ENCODE measurements at regions not wholly inside any gene's neighbourhood (a gene's known extent, or its start where the extent isn't known, plus 50 kb on each side); places are given as distances from the start of the nearest gene placed in this dataset.

DNA sequence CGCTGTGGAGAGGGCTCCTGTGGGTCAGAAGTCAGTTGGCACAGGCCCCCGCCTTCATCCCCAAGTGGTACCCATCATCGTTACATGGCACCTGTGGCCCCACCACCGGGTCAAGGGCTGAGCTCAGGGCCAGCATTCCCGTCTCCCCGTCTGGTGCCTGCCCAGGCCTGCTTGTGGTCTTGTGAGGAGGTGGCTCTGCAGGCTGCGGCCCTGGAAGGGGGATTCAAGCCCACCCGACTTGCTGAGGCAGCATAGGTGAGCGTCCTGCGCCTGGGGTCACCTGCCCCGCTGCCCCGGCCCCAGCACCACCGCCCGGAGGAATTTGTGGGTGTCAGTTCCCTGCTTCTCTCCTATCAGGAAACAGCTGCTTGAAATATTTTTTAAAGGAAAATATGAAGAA, 53.0 kb upstream of the EN2 start:
- TF ChIP-seq EP300 (IDR thresholded peaks at IDR 0.05) = no peak
- TF ChIP-seq, protein P1, sequence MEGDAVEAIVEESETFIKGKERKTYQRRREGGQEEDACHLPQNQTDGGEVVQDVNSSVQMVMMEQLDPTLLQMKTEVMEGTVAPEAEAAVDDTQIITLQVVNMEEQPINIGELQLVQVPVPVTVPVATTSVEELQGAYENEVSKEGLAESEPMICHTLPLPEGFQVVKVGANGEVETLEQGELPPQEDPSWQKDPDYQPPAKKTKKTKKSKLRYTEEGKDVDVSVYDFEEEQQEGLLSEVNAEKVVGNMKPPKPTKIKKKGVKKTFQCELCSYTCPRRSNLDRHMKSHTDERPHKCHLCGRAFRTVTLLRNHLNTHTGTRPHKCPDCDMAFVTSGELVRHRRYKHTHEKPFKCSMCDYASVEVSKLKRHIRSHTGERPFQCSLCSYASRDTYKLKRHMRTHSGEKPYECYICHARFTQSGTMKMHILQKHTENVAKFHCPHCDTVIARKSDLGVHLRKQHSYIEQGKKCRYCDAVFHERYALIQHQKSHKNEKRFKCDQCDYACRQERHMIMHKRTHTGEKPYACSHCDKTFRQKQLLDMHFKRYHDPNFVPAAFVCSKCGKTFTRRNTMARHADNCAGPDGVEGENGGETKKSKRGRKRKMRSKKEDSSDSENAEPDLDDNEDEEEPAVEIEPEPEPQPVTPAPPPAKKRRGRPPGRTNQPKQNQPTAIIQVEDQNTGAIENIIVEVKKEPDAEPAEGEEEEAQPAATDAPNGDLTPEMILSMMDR (IDR thresholded peaks at IDR 0.05) = no peak
- TF ChIP-seq POLR2AphosphoS5 (IDR thresholded peaks at IDR 0.05) = no peak
- TF ChIP-seq POLR2A (IDR thresholded peaks at IDR 0.05) = no peak
